WTC11 (cell line): ENCODE measurements at regions not wholly inside any gene's neighbourhood (a gene's known extent, or its start where the extent isn't known, plus 50 kb on each side); places are given as distances from the start of the nearest gene placed in this dataset.

Experiments
- ATAC-seq: fragments of 200-7000 bp; cut with Tn5 transposase; 2 replicates; pipeline ENCODE4 v1.10.0; 2021; ENCODE audit warnings: mild to moderate bottlenecking, moderate library complexity
- CTCF ChIA-PET: fragments of 300-600 bp; sonication (Branson Sonifier 250); formaldehyde crosslinking; loops from one replicate; lab custom pipeline; 2021; ENCODE audit warnings: antibody characterized with exemption; lab: Charles Lee
- POLR2A ChIA-PET: fragments of 350-600 bp; sonication (Branson Sonifier 250); formaldehyde crosslinking; loops from one replicate; lab custom pipeline; 2021; ENCODE audit warnings: antibody characterized with exemption; lab: Charles Lee
- DNase-seq: peaks from one replicate; pipeline ENCODE4 v3.0.0; 2021; ENCODE audit warnings: low spot score
- H3K27ac Mint-ChIP-seq: 2 replicates; pipeline ENCODE4 v1.8.0; 2021; ENCODE audit warnings: mixed read lengths
- H3K27me3 Mint-ChIP-seq: 2 replicates; pipeline ENCODE4 v1.8.0; 2021; ENCODE audit warnings: low read depth, mild to moderate bottlenecking, moderate library complexity, mixed read lengths
- H3K36me3 Mint-ChIP-seq: 2 replicates; pipeline ENCODE4 v1.8.0; 2021; ENCODE audit warnings: mixed read lengths
- H3K4me1 Mint-ChIP-seq: 2 replicates; pipeline ENCODE4 v1.8.0; 2022; ENCODE audit warnings: mixed read lengths
- H3K4me3 Mint-ChIP-seq: 2 replicates; pipeline ENCODE4 v1.8.0; 2021; ENCODE audit warnings: mild to moderate bottlenecking, moderate library complexity, mixed read lengths
- H3K9me3 Mint-ChIP-seq: 2 replicates; pipeline ENCODE4 v1.8.0; 2021; ENCODE audit warnings: mixed read lengths
- ELF4 ChIP-seq: sonication (generic); formaldehyde crosslinking; IDR thresholded peaks from 2 replicates; pipeline ENCODE4 v1.8.1; 2022; ENCODE audit warnings: low read depth, mild to moderate bottlenecking, moderate library complexity, missing genetic modification reagents
- EMX1 ChIP-seq: fragments of 250-450 bp; sonication (Bioruptor Pico); IDR thresholded peaks from 2 replicates; pipeline ENCODE4 v1.8.0; 2021; ENCODE audit warnings: mild to moderate bottlenecking
- ESRRA ChIP-seq: sonication (generic); formaldehyde crosslinking; IDR thresholded peaks from 2 replicates; pipeline ENCODE4 v1.8.1; 2022; ENCODE audit warnings: mild to moderate bottlenecking, missing genetic modification reagents, borderline replicate concordance
- HMGA2 ChIP-seq: fragments of 250-450 bp; sonication (Bioruptor Pico); IDR thresholded peaks from 2 replicates; pipeline ENCODE4 v1.4.0; 2021; ENCODE audit warnings: mild to moderate bottlenecking, moderate library complexity
- KAT7 ChIP-seq: sonication (generic); formaldehyde crosslinking; IDR thresholded peaks from 2 replicates; pipeline ENCODE4 v1.8.1; 2023; ENCODE audit warnings: missing genetic modification reagents, mild to moderate bottlenecking, borderline replicate concordance
- NR1H2 ChIP-seq: sonication (generic); formaldehyde crosslinking; IDR thresholded peaks from 2 replicates; pipeline ENCODE4 v1.9.0; 2021; ENCODE audit warnings: mild to moderate bottlenecking, moderate library complexity, missing genetic modification reagents
- NR3C1 ChIP-seq: sonication (generic); formaldehyde crosslinking; conservative IDR thresholded peaks from 2 replicates; pipeline ENCODE4 v1.8.1; 2023; ENCODE audit warnings: low read depth, mild to moderate bottlenecking, missing genetic modification reagents
- PREB ChIP-seq: sonication (generic); formaldehyde crosslinking; IDR thresholded peaks from 2 replicates; pipeline ENCODE4 v1.8.1; 2022; ENCODE audit warnings: mild to moderate bottlenecking, missing genetic modification reagents, moderate library complexity, borderline replicate concordance
- RELA ChIP-seq: sonication (generic); formaldehyde crosslinking; IDR thresholded peaks from 2 replicates; pipeline ENCODE4 v1.8.1; 2022; ENCODE audit warnings: missing genetic modification reagents, mild to moderate bottlenecking, borderline replicate concordance
- USF1 ChIP-seq: sonication (generic); formaldehyde crosslinking; IDR thresholded peaks from 2 replicates; pipeline ENCODE4 v1.8.0; 2022; ENCODE audit warnings: mild to moderate bottlenecking, missing genetic modification reagents
- ZNF317 ChIP-seq: sonication (generic); formaldehyde crosslinking; IDR thresholded peaks from 2 replicates; pipeline ENCODE4 v1.8.1; 2023; ENCODE audit warnings: low read depth, mild to moderate bottlenecking, moderate library complexity, missing genetic modification reagents, borderline replicate concordance
- ZNF423 ChIP-seq: fragments of 250-450 bp; sonication (Bioruptor Pico); IDR thresholded peaks from 2 replicates; pipeline ENCODE4 v2.1.2; 2022; ENCODE audit warnings: mild to moderate bottlenecking, moderate library complexity
- ZNF425 ChIP-seq: fragments of 250-450 bp; sonication (Bioruptor Pico); conservative IDR thresholded peaks from 2 replicates; pipeline ENCODE4 v1.9.0; 2021; ENCODE audit warnings: mild to moderate bottlenecking
- TF ChIP-seq, protein P1 (sequence below): sonication (generic); formaldehyde crosslinking; IDR thresholded peaks from 2 replicates; pipeline ENCODE4 v1.8.1; 2022; ENCODE audit warnings: missing genetic modification reagents, borderline replicate concordance
- TF ChIP-seq, protein P2 (sequence below): fragments of 250-450 bp; sonication (Bioruptor Pico); IDR thresholded peaks from 2 replicates; pipeline ENCODE4 v1.9.0; 2021; ENCODE audit warnings: mild to moderate bottlenecking, borderline replicate concordance
- TF ChIP-seq, protein P3 (sequence below): sonication (generic); formaldehyde crosslinking; IDR thresholded peaks from 2 replicates; pipeline ENCODE4 v1.8.1; 2023; ENCODE audit warnings: mild to moderate bottlenecking, missing genetic modification reagents
- TF ChIP-seq, protein P4 (sequence below): sonication (generic); formaldehyde crosslinking; IDR thresholded peaks from 2 replicates; pipeline ENCODE4 v1.8.1; 2023; ENCODE audit warnings: mild to moderate bottlenecking, missing genetic modification reagents
- TF ChIP-seq, protein P5 (sequence below): sonication (generic); formaldehyde crosslinking; IDR thresholded peaks from 2 replicates; pipeline ENCODE4 v1.8.1; 2023; ENCODE audit warnings: mild to moderate bottlenecking, missing genetic modification reagents, moderate library complexity
- TF ChIP-seq, protein P6 (sequence below): sonication (generic); formaldehyde crosslinking; IDR thresholded peaks from 2 replicates; pipeline ENCODE4 v1.8.1; 2023; ENCODE audit warnings: mild to moderate bottlenecking, missing genetic modification reagents, moderate library complexity

DNA sequence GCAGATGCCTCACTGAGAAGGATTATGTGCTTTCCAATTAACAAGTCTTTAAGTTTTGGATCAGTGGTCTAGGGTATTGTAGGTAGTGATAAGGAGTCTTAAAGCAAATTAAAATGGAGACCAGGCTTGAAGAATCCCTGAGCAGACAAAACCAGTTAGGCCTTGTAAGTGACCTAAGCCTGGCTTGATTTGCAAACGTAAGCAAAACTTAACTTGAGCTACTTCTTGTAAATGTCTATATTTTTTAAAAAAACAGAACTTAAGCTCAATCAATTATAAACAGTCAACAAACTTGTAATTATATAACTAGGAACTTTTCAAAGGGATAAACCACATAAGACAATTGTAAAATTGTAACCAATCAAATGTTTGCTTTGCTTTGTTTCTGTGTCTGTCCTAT lies 72.7 kb upstream of the NALF2 start:
- Mint-ChIP-seq H3K36me3 (no peaks in the 10 kb centered on the region), H3K9me3 (no peaks in the 10 kb centered on the region), H3K4me1 (0 out of 2 replicates have a peak, but pooled peaks cover 3% of the 10 kb centered on the region), H3K27me3 (peaks cover 3% of the 10 kb centered on the region), H3K27ac (no peak overlapping the region), H3K4me3 (no peak overlapping the region)
- ChIA-PET CTCF (interaction anchor here (0.7 to 1.3 kb wide), 2 partner anchors 44 to 666 kb away, joined by 3 to 4 read pairs; no protein-coding TSS in a partner anchor), POLR2A (no interaction called here)
- DNase-seq (no peak), ATAC-seq (no peak)
- TF ChIP-seq ZNF423: no peak
- TF ChIP-seq HMGA2 (CRISPR knock-in tag): no peak
- TF ChIP-seq ELF4 (CRISPR knock-in tag): no peak
- TF ChIP-seq RELA (CRISPR knock-in tag): no peak
- TF ChIP-seq NR3C1: no peak

GRCh38 chrX:69430785-69431184 lies 73.3 kb upstream of the NALF2 start:
- Mint-ChIP-seq H3K4me3 (no peak overlapping the region), H3K36me3 (no peaks in the 10 kb centered on the region), H3K9me3 (no peaks in the 10 kb centered on the region), H3K4me1 (0 out of 2 replicates have a peak, but pooled peaks cover 8% of the 10 kb centered on the region), H3K27ac (no peak overlapping the region), H3K27me3 (peaks cover 3% of the 10 kb centered on the region)
- ChIA-PET CTCF (interaction anchor here (0.7 kb wide), 1 partner anchor 666 kb away, joined by 3 read pairs; no protein-coding TSS in a partner anchor), POLR2A (no interaction called here)
- DNase-seq (no peak), ATAC-seq (no peak)
- no peak for TF ChIP-seq KAT7
- TF ChIP-seq ZNF423: no peak
- TF ChIP-seq, protein P1, sequence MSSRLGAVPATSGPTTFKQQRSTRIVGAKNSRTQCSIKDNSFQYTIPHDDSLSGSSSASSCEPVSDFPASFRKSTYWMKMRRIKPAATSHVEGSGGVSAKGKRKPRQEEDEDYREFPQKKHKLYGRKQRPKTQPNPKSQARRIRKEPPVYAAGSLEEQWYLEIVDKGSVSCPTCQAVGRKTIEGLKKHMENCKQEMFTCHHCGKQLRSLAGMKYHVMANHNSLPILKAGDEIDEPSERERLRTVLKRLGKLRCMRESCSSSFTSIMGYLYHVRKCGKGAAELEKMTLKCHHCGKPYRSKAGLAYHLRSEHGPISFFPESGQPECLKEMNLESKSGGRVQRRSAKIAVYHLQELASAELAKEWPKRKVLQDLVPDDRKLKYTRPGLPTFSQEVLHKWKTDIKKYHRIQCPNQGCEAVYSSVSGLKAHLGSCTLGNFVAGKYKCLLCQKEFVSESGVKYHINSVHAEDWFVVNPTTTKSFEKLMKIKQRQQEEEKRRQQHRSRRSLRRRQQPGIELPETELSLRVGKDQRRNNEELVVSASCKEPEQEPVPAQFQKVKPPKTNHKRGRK (CRISPR knock-in tag): no peak
- TF ChIP-seq EMX1 (CRISPR knock-in tag): no peak
- TF ChIP-seq NR1H2: no peak
- TF ChIP-seq, protein P2, sequence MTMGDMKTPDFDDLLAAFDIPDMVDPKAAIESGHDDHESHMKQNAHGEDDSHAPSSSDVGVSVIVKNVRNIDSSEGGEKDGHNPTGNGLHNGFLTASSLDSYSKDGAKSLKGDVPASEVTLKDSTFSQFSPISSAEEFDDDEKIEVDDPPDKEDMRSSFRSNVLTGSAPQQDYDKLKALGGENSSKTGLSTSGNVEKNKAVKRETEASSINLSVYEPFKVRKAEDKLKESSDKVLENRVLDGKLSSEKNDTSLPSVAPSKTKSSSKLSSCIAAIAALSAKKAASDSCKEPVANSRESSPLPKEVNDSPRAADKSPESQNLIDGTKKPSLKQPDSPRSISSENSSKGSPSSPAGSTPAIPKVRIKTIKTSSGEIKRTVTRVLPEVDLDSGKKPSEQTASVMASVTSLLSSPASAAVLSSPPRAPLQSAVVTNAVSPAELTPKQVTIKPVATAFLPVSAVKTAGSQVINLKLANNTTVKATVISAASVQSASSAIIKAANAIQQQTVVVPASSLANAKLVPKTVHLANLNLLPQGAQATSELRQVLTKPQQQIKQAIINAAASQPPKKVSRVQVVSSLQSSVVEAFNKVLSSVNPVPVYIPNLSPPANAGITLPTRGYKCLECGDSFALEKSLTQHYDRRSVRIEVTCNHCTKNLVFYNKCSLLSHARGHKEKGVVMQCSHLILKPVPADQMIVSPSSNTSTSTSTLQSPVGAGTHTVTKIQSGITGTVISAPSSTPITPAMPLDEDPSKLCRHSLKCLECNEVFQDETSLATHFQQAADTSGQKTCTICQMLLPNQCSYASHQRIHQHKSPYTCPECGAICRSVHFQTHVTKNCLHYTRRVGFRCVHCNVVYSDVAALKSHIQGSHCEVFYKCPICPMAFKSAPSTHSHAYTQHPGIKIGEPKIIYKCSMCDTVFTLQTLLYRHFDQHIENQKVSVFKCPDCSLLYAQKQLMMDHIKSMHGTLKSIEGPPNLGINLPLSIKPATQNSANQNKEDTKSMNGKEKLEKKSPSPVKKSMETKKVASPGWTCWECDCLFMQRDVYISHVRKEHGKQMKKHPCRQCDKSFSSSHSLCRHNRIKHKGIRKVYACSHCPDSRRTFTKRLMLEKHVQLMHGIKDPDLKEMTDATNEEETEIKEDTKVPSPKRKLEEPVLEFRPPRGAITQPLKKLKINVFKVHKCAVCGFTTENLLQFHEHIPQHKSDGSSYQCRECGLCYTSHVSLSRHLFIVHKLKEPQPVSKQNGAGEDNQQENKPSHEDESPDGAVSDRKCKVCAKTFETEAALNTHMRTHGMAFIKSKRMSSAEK (CRISPR knock-in tag): no peak
- TF ChIP-seq RELA (CRISPR knock-in tag): no peak
- TF ChIP-seq, protein P3, sequence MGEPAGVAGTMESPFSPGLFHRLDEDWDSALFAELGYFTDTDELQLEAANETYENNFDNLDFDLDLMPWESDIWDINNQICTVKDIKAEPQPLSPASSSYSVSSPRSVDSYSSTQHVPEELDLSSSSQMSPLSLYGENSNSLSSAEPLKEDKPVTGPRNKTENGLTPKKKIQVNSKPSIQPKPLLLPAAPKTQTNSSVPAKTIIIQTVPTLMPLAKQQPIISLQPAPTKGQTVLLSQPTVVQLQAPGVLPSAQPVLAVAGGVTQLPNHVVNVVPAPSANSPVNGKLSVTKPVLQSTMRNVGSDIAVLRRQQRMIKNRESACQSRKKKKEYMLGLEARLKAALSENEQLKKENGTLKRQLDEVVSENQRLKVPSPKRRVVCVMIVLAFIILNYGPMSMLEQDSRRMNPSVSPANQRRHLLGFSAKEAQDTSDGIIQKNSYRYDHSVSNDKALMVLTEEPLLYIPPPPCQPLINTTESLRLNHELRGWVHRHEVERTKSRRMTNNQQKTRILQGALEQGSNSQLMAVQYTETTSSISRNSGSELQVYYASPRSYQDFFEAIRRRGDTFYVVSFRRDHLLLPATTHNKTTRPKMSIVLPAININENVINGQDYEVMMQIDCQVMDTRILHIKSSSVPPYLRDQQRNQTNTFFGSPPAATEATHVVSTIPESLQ (CRISPR knock-in tag): no peak
- TF ChIP-seq ZNF317 (CRISPR knock-in tag): no peak
- TF ChIP-seq USF1 (CRISPR knock-in tag): no peak
- TF ChIP-seq ESRRA: no peak
- no peak for TF ChIP-seq ZNF425 (CRISPR knock-in tag)
- TF ChIP-seq, protein P4, sequence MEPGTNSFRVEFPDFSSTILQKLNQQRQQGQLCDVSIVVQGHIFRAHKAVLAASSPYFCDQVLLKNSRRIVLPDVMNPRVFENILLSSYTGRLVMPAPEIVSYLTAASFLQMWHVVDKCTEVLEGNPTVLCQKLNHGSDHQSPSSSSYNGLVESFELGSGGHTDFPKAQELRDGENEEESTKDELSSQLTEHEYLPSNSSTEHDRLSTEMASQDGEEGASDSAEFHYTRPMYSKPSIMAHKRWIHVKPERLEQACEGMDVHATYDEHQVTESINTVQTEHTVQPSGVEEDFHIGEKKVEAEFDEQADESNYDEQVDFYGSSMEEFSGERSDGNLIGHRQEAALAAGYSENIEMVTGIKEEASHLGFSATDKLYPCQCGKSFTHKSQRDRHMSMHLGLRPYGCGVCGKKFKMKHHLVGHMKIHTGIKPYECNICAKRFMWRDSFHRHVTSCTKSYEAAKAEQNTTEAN (CRISPR knock-in tag): no peak
- TF ChIP-seq, protein P5, sequence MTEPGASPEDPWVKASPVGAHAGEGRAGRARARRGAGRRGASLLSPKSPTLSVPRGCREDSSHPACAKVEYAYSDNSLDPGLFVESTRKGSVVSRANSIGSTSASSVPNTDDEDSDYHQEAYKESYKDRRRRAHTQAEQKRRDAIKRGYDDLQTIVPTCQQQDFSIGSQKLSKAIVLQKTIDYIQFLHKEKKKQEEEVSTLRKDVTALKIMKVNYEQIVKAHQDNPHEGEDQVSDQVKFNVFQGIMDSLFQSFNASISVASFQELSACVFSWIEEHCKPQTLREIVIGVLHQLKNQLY (CRISPR knock-in tag): no peak
- TF ChIP-seq, protein P6, sequence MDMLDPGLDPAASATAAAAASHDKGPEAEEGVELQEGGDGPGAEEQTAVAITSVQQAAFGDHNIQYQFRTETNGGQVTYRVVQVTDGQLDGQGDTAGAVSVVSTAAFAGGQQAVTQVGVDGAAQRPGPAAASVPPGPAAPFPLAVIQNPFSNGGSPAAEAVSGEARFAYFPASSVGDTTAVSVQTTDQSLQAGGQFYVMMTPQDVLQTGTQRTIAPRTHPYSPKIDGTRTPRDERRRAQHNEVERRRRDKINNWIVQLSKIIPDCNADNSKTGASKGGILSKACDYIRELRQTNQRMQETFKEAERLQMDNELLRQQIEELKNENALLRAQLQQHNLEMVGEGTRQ (CRISPR knock-in tag): no peak
- TF ChIP-seq PREB (CRISPR knock-in tag): no peak
